ENCODE measurements at regions not wholly inside any gene's neighbourhood (a gene's known extent, or its start where the extent isn't known, plus 50 kb on each side); places are given as distances from the start of the nearest gene placed in this dataset.

- no peak for DNase-seq
These were observed 485.6 kb downstream of the INHBA start for GRCh38 chr7:41217306-41217705.

DNA sequence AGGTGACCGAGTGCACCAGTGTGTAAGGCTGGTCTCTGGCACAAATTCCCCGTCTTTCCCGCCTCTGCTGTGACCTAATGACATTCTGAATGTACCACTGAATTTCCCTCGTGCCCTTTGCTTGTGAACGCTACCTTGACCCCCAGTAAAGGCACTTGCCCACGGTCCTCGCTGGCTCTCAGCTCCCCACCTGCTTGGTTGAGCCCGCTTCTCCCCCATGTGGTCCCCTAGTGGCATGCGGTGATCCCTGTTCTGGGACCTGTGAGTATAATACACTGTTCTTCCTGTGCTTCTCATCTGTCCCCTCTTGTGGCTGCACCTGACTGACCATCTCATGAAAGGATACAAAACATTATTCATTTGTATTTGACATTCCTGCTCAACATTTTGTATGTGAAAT lies 495.7 kb downstream of the INHBA start:
- no peak for DNase-seq

- DNase-seq, result no peak
These were observed 496.6 kb downstream of the INHBA start for GRCh38 chr7:41206267-41206666.

DNA sequence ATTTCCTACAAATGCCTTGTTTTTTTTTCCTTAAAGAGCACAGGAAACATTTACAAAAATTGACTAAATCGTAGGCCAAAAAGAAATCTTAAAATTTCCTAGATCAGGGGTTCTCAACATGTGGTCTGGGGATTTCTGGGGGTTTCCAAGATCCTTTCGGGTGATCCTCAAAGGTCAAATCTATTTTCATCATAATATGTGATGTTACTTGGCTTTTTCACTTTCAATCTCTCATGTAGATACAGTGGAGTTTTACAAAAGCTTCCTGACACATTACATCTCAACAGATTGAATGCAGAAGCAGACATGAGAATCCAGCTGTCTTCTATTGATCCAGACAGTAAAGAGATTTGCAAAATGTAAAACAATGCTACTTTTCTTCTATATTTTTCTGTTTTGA lies 497.3 kb downstream of the INHBA start:
- no peak for DNase-seq

- no peak for DNase-seq
These were observed 499.3 kb downstream of the INHBA start for GRCh38 chr7:41203542-41203941.

GRCh38 chr7:41201021-41201420 lies 501.9 kb downstream of the INHBA start:
- no peak for DNase-seq

GRCh38 chr7:41199136-41199535 lies 503.8 kb downstream of the INHBA start:
- no peak for DNase-seq

- no peak for DNase-seq
These were observed 504.4 kb downstream of the INHBA start for GRCh38 chr7:41198502-41198901.

DNA sequence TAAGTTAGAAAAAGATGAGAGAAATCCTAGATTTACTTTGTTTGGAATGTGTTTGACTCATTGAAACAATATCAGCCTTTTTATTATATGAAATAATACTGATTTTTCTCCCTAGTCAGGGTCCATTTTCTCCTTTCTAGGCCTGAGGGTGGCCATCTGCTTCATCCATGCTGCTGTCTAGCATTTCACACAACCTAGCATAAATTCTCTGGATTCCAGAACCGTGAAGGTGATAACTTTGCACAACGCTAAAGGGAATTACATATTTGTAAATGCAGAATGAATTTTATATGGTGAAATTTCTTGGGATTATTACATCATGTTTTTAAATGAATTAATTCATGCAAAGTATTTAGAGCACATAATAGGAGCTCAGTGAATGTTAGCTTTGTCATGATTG lies 505.1 kb downstream of the INHBA start:
- no peak for DNase-seq

DNA sequence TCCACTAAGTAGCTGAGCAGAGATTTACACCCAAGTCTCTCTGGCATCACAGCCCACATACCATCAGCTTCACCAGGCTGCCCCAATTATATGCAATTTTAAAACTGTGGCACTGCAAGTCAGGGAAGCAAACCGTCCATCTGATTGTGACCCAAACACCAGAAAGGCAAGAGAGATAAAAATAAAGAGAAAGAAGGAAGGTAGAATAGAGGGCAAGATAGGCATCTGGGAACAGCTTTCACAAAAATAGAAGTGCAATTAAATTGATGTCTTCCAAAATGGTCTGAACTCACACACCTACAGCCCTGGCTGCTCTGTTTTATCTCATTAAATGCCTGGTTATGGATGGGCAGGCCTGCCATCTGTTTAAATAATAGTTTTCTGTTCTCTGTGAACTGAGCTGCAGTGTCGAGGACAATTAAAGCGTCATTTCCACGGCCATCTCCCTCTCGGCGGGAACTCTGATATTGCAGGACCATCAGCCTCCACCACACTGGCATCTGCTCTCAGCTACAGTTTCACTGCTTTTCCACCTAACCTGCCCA lies 509.1 kb downstream of the INHBA start:
- no peak for DNase-seq

- no peak for DNase-seq
These were observed 512.3 kb downstream of the INHBA start for GRCh38 chr7:41190581-41190980.

GRCh38 chr7:41189866-41190265 lies 513.0 kb downstream of the INHBA start:
- no peak for DNase-seq

GRCh38 chr7:41188163-41189130 lies 514.4 kb downstream of the INHBA start:
- DNase-seq, result no peak

DNA sequence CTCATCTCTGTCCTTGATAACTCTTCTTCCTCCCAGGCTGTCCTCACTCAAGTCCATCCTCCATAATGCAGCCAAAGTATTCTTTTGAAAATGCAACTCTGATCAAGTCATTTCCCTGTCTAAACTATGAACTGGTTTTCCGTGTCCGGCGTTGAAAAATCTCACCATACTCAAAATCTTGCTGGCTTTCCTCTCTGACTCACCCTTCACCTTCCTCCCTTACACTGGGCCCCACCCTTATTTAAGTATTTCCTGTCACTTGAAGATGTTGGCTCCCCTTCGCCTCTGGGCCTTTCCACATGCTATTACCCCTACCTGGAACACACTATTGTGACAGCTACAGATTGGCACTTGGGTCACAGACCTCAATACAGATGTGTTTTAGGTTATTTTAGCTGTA lies 515.6 kb downstream of the INHBA start:
- no peak for DNase-seq

- DNase-seq, result no peak
These were observed 517.0 kb downstream of the INHBA start for GRCh38 chr7:41185851-41186250.

DNA sequence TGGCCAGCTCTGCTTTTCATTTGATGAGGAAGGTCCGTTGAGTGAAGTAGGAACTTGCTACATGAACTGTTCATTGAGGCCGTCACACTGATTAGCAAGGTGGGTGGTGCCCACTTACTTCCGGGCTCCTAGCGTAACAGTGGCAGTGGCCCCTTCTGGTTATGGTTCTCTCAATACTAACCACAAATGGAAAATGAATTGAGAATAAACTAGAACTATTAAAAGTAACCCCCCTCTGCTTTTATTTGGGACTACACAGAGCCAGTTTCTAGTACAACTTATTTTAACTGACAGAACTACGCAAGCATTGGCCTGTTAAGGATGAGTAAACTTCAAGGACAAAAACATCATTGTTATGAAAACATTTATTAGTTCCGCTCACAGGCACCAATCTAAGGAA lies 519.1 kb downstream of the INHBA start:
- DNase-seq, result no peak

GRCh38 chr7:41182782-41183181 lies 520.1 kb downstream of the INHBA start:
- no peak for DNase-seq

- DNase-seq, result no peak
These were observed 527.5 kb downstream of the INHBA start for GRCh38 chr7:41175435-41175834.

DNA sequence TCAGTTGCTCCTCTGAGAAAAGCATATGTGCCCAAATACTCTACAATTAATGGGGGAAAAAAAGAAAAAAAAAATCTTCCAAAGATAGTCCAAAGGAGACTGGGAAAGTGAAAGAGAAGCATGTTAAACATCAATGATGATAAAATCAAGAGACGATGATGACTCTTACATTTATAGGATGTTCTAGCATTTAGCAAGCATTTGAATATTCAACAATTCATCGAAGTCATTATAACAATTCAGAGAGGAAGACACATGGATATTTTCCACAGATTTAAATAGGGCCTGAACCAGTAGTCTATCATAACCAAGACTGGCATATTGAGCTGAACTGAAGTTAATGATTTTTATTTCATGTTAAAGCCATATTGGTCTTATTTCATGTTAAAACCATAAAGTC lies 528.4 kb downstream of the INHBA start:
- no peak for DNase-seq

DNA sequence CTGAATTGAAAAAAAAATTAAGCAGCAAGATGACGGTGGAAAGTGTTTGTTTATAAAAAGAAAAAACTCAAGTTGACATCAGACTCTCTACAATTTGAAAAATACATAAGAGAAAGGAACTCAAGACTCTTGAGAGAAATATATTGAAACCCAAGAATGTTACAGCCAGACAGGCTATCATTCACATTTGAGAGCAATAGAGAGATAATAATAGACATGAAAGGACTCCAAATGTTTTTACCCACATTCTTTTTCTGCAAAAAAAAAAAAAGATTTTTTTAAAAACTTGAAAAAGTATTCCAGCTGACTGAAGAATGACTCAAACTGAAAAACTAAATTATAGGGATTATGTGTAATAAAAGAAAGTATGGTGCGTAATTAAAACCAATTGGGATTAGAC lies 532.4 kb downstream of the INHBA start:
- DNase-seq, result no peak

- DNase-seq, result no peak
These were observed 533.6 kb downstream of the INHBA start for GRCh38 chr7:41169317-41169716.

GRCh38 chr7:41167836-41168235 lies 535.1 kb downstream of the INHBA start:
- no peak for DNase-seq

DNA sequence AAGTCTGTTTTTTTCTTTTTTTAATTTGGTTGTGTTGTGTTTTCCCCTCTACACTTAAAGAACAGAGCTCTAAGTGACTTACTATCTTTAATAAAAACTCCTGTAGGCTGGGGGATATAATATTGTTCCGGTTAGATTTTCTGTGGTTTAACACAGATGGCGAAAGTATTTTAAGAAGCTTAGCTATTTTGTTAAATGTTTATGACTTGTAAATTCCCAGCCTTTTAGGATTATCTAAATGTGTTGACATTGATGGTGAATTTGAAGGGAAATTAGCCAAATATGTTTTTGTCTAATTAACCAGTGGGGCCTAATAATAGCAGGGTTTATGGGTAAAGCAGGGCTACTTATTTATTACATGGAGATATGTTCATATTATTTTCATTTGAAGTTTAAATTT lies 538.5 kb downstream of the INHBA start:
- DNase-seq, result no peak

DNA sequence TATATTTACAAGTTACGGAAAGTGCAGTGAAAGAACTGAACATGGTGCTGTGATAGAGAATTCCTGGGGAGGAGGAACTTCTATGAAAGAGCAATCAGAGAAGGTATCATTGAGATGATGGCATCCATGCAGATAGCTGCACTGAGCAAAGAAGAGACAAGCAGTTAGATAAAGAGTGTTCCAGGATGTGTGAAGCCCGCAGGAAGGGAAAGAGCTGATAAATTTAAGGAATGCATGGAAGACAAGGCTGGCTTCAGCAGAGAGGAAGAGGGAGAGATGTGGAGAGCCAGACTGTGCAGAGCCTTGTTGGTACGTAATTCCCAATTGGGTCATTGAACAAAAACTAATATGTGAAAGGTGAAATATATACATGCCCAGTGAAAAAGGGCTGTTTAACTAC lies 538.9 kb downstream of the INHBA start:
- DNase-seq, result no peak

DNA sequence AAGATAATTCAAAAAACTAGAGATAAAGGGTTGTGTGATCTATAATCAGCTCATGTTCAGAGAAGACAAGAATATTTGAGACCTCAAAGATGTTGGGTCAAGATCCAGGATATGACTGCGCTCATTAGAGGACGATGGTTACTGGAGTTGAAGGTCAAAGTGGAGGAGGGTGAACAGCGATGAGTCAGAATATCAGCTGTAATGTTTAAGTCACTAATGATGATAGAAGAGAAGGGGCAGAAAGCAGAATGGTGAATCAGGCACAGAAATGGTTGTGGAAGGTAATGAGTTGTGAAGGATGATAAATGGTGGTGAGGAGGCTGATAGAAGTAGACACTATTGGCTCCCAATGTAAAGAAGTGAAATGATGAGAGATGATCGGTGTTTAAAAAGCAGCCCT lies 540.3 kb downstream of the INHBA start:
- no peak for DNase-seq

Measured in retina (tissue), 1 donor.